GM23338 (cell line): ENCODE measurements at regions not wholly inside any gene's neighbourhood (a gene's known extent, or its start where the extent isn't known, plus 50 kb on each side); places are given as distances from the start of the nearest gene placed in this dataset.

Experiments
- ATAC-seq: fragments of 200-7000 bp; cut with Tn5 transposase; 3 replicates; pipeline ENCODE4 v1.9.1; 2020
- DNase-seq: peaks from one replicate; pipeline ENCODE4 v3.0.0-alpha.2; 2015; ENCODE audit warnings: low spot score
- H2AFZ ChIP-seq: fragments of 200-600 bp; sonication (generic); 2 replicates; pipeline ENCODE4 v1.8.0; 2016; ENCODE audit warnings: antibody characterized with exemption, mild to moderate bottlenecking, moderate library complexity
- H3F3A ChIP-seq: fragments of 200-600 bp; sonication (generic); replicated peaks from 2 replicates; pipeline ENCODE4 v1.8.0; 2017; ENCODE audit warnings: antibody characterized with exemption, mixed run types, low read depth
- H3K27ac ChIP-seq: fragments of 200-600 bp; sonication (generic); 2 replicates; pipeline ENCODE4 v1.6.1; 2016; ENCODE audit warnings: low read depth
- H3K27me3 ChIP-seq: fragments of 200-600 bp; sonication (generic); 2 replicates; pipeline ENCODE4 v1.8.0; 2016; ENCODE audit warnings: mild to moderate bottlenecking, mixed run types, moderate library complexity; ENCODE audit not compliant: insufficient read depth
- H3K36me3 ChIP-seq: fragments of 200-600 bp; sonication (generic); 2 replicates; pipeline ENCODE4 v1.8.0; 2016; ENCODE audit warnings: mild to moderate bottlenecking; ENCODE audit not compliant: insufficient read depth
- H3K4me1 ChIP-seq: fragments of 200-600 bp; sonication (generic); 2 replicates; pipeline ENCODE4 v1.8.0; 2016; ENCODE audit warnings: mild to moderate bottlenecking, moderate library complexity; ENCODE audit not compliant: insufficient read depth
- H3K4me2 ChIP-seq: fragments of 200-600 bp; sonication (generic); 2 replicates; pipeline ENCODE4 v1.7.1; 2017; ENCODE audit warnings: mixed run types
- H3K4me3 ChIP-seq: fragments of 200-600 bp; sonication (generic); 2 replicates; pipeline ENCODE4 v1.6.1; 2016; ENCODE audit warnings: mixed run types
- H3K79me2 ChIP-seq: fragments of 200-600 bp; sonication (generic); replicated peaks from 2 replicates; pipeline ENCODE4 v1.8.0; 2017; ENCODE audit warnings: mild to moderate bottlenecking; ENCODE audit not compliant: insufficient read depth
- H3K9me2 ChIP-seq: fragments of 200-600 bp; sonication (generic); 2 replicates; pipeline ENCODE4 v1.8.0; 2017; ENCODE audit not compliant: insufficient read depth
- H4K20me1 ChIP-seq: fragments of 200-600 bp; sonication (generic); replicated peaks from 2 replicates; pipeline ENCODE4 v1.8.0; 2017; ENCODE audit warnings: mild to moderate bottlenecking; ENCODE audit not compliant: insufficient read depth
- H3K27ac Mint-ChIP-seq: 2 replicates; pipeline ENCODE4 v1.8.0; 2020; ENCODE audit warnings: inconsistent platforms, mild to moderate bottlenecking, moderate library complexity, mixed read lengths
- H3K27me3 Mint-ChIP-seq: 3 replicates; pipeline ENCODE4 v1.8.0; 2022; ENCODE audit warnings: low read depth, mild to moderate bottlenecking, moderate library complexity, mixed read lengths, inconsistent platforms; ENCODE audit not compliant: insufficient read depth, poor library complexity
- H3K36me3 Mint-ChIP-seq: 3 replicates; pipeline ENCODE4 v1.8.0; 2021; ENCODE audit warnings: low read depth, mild to moderate bottlenecking, inconsistent platforms, moderate library complexity, mixed read lengths
- H3K4me1 Mint-ChIP-seq: 3 replicates; pipeline ENCODE4 v1.8.0; 2020; ENCODE audit warnings: mild to moderate bottlenecking, inconsistent platforms, mixed read lengths
- H3K4me3 Mint-ChIP-seq: 3 replicates; pipeline ENCODE4 v1.8.0; 2021; ENCODE audit warnings: moderate library complexity, mild to moderate bottlenecking, inconsistent platforms, mixed read lengths
- H3K9me3 Mint-ChIP-seq: 3 replicates; pipeline ENCODE4 v1.8.0; 2020; ENCODE audit warnings: moderate library complexity, mild to moderate bottlenecking, inconsistent platforms, mixed read lengths
- JUNB ChIP-seq: IDR thresholded peaks from one replicate; pipeline ENCODE4 v1.6.1; 2016; ENCODE audit warnings: antibody characterized with exemption; ENCODE audit not compliant: unreplicated experiment
- NANOG ChIP-seq: IDR thresholded peaks from 2 replicates; pipeline ENCODE4 v1.6.1; 2016; ENCODE audit warnings: antibody characterized with exemption, borderline replicate concordance
- POLR2AphosphoS5 ChIP-seq: IDR thresholded peaks from 2 replicates; pipeline ENCODE4 v1.6.1; 2016; ENCODE audit warnings: antibody characterized with exemption, low read depth
- REST ChIP-seq: IDR thresholded peaks from one replicate; pipeline ENCODE4 v1.6.1; 2018; ENCODE audit warnings: antibody characterized with exemption; ENCODE audit not compliant: unreplicated experiment
- STAT1 ChIP-seq: IDR thresholded peaks from one replicate; pipeline ENCODE4 v1.6.1; 2016; ENCODE audit warnings: antibody characterized with exemption; ENCODE audit not compliant: unreplicated experiment
- ZNF114 ChIP-seq: fragments of 250-450 bp; sonication (Bioruptor Pico); IDR thresholded peaks from 2 replicates; pipeline ENCODE4 v1.5.0; 2020; ENCODE audit warnings: mild to moderate bottlenecking, moderate library complexity
- ZNF331 ChIP-seq: fragments of 250-450 bp; sonication (Bioruptor Pico); IDR thresholded peaks from 2 replicates; pipeline ENCODE4 v1.5.0; 2020; ENCODE audit warnings: low read depth, mild to moderate bottlenecking, moderate library complexity
- ZNF462 ChIP-seq: fragments of 250-450 bp; sonication (Bioruptor Pico); IDR thresholded peaks from 2 replicates; pipeline ENCODE4 v1.5.0; 2020; ENCODE audit warnings: mild to moderate bottlenecking, moderate library complexity

- H3K27me3 ChIP-seq, result no peaks in the 10 kb centered on the region
- H2AFZ ChIP-seq, result no peak overlapping the region
- no peak for DNase-seq
- Mint-ChIP-seq H3K4me1 (peaks cover 4% of the 10 kb centered on the region; the same call in 1 of the 3 replicates), H3K27me3 (no peaks in the 10 kb centered on the region), H3K27ac (no peak overlapping the region), H3K4me3 (no peak overlapping the region), H3K36me3 (peaks cover 11% of the 10 kb centered on the region), H3K9me3 (peaks cover 18% of the 10 kb centered on the region)
- H3K4me3 ChIP-seq, result no peak overlapping the region
- H3K79me2 ChIP-seq, result no peaks in the 10 kb centered on the region
- no peaks in the 10 kb centered on the region for H3K4me1 ChIP-seq
- no peaks in the 10 kb centered on the region for H4K20me1 ChIP-seq
- H3K27ac ChIP-seq, result no peak overlapping the region
- H3F3A ChIP-seq, result no peaks in the 10 kb centered on the region
- no peaks in the 10 kb centered on the region for H3K36me3 ChIP-seq
- no peaks in the 10 kb centered on the region for H3K9me2 ChIP-seq
- H3K4me2 ChIP-seq, result no peak overlapping the region
- no peak for ATAC-seq
- no peak for TF ChIP-seq STAT1
- TF ChIP-seq REST, result no peak
- TF ChIP-seq POLR2AphosphoS5, result no peak
- TF ChIP-seq ZNF462 (CRISPR knock-in tag), result no peak
- TF ChIP-seq ZNF331, result no peak
- TF ChIP-seq JUNB, result no peak
- TF ChIP-seq NANOG, result no peak
- no peak for TF ChIP-seq ZNF114
These were observed 394.6 kb upstream of the HSFY2 start for GRCh38 chrY:19168202-19168565.
